Activated CD4-positive, alpha-beta T cell treated with anti-CD3 and anti-CD28 coated beads, Interleukin-10, Interleukin-2, amounts not matched to agents 100 ng/mL and 50 ng/mL, durations not matched to agents 16 hours and 8 hours (primary cell): ENCODE measurements at regions not wholly inside any gene's neighbourhood (a gene's known extent, or its start where the extent isn't known, plus 50 kb on each side); places are given as distances from the start of the nearest gene placed in this dataset.
"Not testable (repeated sequence)": the region's sequence is repeated elsewhere in the genome, so short reads cannot be mapped to it uniquely, and the experiment has no call there.

ENCODE experiments used
- DNase-seq: peaks from one replicate; pipeline ENCODE4 v3.0.0-alpha.2; 2020

- DNase-seq = no peak
Observed at GRCh38 chr18:34352385-34353163, 127.9 kb upstream of the NOL4 start.

DNA sequence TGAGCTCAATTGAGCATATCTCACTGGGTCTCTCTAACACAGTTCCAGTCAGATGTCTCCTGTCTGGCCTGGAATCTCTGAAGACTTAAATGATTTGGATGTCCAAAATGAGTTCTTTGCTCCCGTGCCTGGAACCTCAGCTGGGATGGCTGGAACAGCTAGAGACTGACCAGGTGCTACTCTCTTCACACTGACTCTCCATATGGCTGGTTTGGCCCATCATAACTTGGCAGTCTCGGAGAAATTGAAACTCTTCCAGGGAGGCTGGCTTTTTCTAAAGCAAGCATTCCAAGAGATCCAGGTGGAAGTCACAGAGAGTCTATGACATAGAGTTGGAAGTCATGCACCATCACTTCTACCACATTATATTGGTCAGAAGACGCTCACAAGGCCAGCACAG, 129.6 kb upstream of the NOL4 start:
- no peak for DNase-seq

DNA sequence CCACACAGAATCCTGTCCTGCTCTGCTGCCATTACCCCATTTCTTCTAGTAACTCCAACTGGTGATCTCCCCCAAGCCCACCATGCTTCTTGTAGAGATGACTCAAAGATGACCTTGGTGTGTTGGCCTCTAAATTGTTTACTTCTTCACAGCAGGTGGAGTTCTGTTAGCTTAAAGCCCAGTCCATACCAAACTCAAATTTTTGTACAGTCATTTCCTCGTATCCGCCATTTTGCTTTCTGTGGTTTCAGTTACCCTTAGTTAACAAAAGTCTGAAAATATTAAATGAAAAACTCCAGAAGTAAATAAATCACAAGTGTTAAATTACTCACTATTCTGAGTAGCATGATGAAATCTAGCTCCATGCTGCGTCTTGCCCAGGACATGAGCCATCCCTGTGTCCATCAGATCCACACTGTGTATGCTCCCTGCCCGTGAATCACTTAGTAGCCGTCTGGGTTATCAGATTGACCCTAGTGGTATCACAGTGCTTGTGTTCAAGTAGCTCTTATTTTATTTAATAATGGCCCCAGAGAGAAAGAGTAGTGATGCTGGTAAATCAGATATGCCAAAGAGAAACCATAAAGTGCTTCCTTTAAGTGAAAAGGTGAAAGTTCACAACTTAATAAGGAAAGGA, 133.3 kb upstream of the NOL4 start:
- no peak for DNase-seq

DNA sequence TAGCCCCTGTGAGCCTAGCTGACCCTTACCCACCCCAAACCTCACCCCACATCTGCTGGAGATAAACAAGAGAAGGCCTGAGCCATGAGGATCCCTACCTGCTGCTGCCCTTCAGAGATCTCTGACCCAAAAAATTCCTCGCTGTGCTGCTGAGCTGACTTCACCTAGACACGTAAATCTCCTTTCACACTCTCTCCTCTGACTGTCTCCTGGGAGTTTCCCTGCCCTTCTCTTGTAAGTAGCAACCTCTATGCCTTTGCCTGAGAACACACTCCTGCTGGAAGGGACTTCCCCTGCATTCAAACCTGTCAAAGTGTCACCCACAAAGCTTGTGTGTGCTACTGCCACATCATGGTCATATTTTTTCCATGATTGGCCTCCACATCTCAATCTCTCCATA, 134.2 kb upstream of the NOL4 start:
- peak; percentile 18 for DNase-seq

- DNase-seq = no peak
Observed at GRCh38 chr18:34364699-34365098, 140.0 kb upstream of the NOL4 start.

DNA sequence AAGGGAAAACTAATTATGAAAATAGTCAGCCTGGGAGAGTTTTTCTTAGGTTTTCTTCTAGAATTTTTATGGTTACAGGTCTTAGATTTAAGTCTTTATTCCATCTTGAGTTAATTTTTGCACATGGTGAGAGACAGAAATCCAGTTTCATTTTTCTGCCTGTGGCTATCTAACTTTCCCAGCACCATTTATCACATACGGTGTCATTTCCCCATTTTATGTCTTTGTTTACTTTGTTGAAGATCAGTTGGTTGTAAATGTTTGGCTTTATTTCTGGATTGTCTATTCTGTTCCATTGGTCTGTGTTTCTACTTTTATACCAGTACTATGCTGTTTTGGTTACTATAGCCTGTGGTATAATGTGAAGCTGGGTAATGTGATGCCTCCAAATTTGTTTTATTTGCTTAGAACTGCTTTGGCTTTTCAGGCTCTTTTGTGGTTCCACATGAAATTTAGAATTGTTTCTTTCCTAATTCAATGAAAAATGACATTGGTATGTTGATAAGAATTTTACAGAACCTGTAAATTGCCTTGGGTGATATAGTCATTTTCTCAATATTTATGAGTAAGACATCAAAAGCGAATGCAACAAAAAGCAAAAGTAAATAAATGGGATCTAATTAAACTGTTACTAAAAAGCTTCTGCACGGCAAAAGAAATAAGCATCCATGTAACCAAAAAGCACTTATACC, 146.1 kb upstream of the NOL4 start:
- DNase-seq = no peak

GRCh38 chr18:34380326-34380725, 155.6 kb upstream of the NOL4 start:
- no peak for DNase-seq

GRCh38 chr18:34385311-34385710, 160.6 kb upstream of the NOL4 start:
- no peak for DNase-seq

DNA sequence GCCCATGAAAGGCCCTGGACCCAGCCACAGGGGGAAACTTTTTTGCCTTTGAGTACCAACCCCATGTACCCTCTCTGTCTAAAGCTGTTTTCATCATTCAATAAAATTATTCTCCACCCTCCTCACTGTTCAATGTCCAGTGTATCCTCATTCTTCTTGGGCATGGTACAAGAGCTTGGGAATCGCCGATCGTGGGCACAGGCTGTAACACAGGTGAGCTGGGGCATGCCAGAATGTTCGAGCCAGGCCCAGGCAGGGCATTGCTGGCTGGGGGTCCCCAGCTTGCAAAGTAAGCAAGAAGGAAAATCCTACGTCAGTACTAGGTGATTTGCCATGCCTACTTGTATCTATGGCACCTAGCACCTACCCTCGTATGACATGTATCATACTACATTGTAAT, 162.1 kb upstream of the NOL4 start:
- no peak for DNase-seq

DNA sequence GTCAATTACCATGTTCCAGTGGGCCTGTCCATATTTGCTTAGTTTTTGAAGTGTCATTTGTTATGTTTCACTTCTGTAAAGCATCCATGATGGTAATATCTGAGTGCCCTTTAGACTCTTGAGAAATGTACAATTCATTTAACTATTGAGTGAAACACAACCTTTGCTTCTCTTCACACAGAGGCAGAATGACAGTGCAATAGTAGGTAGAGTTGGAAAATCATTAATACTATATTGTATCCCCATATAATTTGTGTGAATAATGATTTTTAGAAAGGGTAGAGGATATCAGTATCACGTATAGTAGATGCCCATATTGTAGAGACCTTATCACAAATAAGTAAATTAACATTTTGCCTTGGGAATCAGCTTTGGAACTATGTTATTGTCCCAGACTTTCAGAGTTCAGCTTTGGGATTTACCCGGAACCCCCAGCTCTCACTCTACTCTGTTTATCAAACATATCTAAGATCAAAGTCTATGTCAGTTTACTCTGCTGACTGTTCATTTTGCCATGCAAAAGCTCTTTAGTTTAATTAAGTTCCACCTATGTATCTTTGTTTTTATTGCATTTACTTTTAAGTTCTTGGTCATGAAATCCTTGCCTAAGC, 172.7 kb upstream of the NOL4 start:
- no peak for DNase-seq

DNA sequence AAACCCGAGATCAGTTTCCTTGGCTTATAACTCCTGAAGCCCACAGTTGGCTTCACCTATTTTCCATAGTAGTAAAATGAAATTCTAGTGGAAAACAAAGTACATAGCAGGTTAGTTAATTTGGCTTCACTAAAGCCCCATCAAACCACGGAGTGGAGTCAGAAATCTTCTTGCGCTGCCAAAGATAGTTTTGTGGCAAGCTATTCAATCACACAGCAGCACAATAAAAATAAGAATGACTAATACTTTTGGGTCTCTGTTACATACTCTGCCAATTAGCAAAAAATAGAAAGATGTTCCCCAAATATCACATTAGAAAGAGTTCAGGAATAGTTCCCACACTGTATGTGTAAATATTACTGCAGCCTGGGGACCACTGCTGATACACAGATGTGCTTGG, 175.2 kb upstream of the NOL4 start:
- DNase-seq = no peak

DNA sequence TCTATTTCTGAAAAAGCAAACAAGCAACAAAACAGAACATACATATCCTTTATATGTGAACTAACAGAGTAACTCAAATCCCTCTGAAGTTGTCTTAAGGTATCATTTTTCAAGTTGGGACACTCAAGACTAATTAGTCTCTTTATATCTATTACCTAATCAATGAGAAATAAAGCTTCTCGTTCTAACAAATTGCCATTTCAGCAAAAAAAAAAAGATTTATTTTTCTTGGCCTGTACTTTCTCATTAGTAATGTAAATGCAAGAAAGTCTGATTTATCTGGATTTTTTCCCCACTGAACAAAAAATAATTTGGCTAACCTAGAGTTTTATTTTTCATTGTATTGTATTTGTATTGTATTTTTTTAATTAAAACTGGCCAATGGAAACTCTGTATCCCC, 176.1 kb upstream of the NOL4 start:
- DNase-seq = no peak

GRCh38 chr18:34401775-34402174, 177.1 kb upstream of the NOL4 start:
- DNase-seq = no peak

GRCh38 chr18:34407471-34407870, 182.8 kb upstream of the NOL4 start:
- not testable (repeated sequence) for DNase-seq

- no peak for DNase-seq
Observed at GRCh38 chr18:34411952-34412351, 187.2 kb upstream of the NOL4 start.

DNA sequence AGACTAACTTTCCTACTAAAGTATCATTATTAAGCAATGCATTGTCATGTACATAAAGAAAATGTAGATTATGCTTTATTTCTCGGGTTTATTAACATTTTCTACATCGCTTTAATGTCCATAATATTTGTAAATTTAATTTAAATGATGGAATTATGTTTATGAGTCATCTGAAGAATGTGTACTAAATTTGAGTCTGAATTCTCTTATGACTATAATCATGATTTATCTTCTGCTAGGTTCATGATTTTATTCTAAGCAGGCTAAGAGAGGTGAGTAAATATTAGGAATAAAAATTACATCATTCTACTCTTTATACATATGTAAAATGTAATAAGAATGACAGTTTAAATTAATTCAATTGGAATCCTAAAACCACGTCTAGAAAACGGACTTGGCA, 206.3 kb upstream of the NOL4 start:
- no peak for DNase-seq

GRCh38 chr18:34444622-34445021, 219.9 kb upstream of the NOL4 start:
- DNase-seq = no peak

- DNase-seq = no peak
Observed at GRCh38 chr18:34448662-34449061, 223.9 kb upstream of the NOL4 start.

GRCh38 chr18:34457761-34458160, 233.0 kb upstream of the NOL4 start:
- no peak for DNase-seq

- no peak for DNase-seq
Observed at GRCh38 chr18:34458410-34458977, 233.8 kb upstream of the NOL4 start.

GRCh38 chr18:34461266-34461665, 236.6 kb upstream of the NOL4 start:
- DNase-seq = no peak

- DNase-seq = peak; percentile 11
Observed at GRCh38 chr18:34467058-34467457, 242.3 kb upstream of the NOL4 start.

- DNase-seq = no peak
Observed at GRCh38 chr18:34480162-34480700, 229.9 kb upstream of the DTNA start.
